RWPE2 (cell line): ENCODE measurements at regions not wholly inside any gene's neighbourhood (a gene's known extent, or its start where the extent isn't known, plus 50 kb on each side); places are given as distances from the start of the nearest gene placed in this dataset.
"Not testable (repeated sequence)": the region's sequence is repeated elsewhere in the genome, so short reads cannot be mapped to it uniquely, and the experiment has no call there.

ENCODE experiments used
- ATAC-seq: fragments of 200-7000 bp; cut with Tn5 transposase; 3 replicates; pipeline ENCODE4 v1.9.1; 2021; ENCODE audit warnings: low read depth
- DNase-seq: peaks from one replicate; pipeline ENCODE4 v3.0.0-alpha.2; 2020; ENCODE audit warnings: low spot score
- H3K27ac ChIP-seq: fragments of 450-650 bp; 2 replicates; pipeline ENCODE4 v1.5.1; 2017; ENCODE audit warnings: mild to moderate bottlenecking; ENCODE audit not compliant: poor library complexity, severe bottlenecking
- H3K27me3 ChIP-seq: fragments of 250-450 bp; sonication (Bioruptor Pico); 2 replicates; pipeline ENCODE4 v1.5.1; 2021; ENCODE audit warnings: mild to moderate bottlenecking, moderate library complexity; ENCODE audit not compliant: insufficient read depth, poor library complexity, severe bottlenecking
- H3K36me3 ChIP-seq: fragments of 250-450 bp; sonication (Bioruptor Pico); 2 replicates; pipeline ENCODE4 v1.5.1; 2020; ENCODE audit warnings: low read depth, mild to moderate bottlenecking, moderate library complexity
- H3K4me1 ChIP-seq: fragments of 250-450 bp; sonication (Bioruptor Pico); 2 replicates; pipeline ENCODE4 v1.5.1; 2021; ENCODE audit warnings: mild to moderate bottlenecking, moderate library complexity; ENCODE audit not compliant: insufficient read depth, poor library complexity, severe bottlenecking
- H3K4me3 ChIP-seq: fragments of 250-450 bp; sonication (Bioruptor Pico); 2 replicates; pipeline ENCODE4 v1.5.1; 2021; ENCODE audit warnings: mild to moderate bottlenecking, moderate library complexity; ENCODE audit not compliant: severe bottlenecking
- H3K9me3 ChIP-seq: fragments of 250-450 bp; sonication (Bioruptor Pico); 2 replicates; pipeline ENCODE4 v1.5.1; 2021; ENCODE audit warnings: mild to moderate bottlenecking, moderate library complexity; ENCODE audit not compliant: severe bottlenecking
- TF ChIP-seq, protein P1 (sequence below): fragments of 450-650 bp; IDR thresholded peaks from one replicate; pipeline ENCODE4 v1.5.1; 2017; ENCODE audit warnings: mild to moderate bottlenecking, moderate library complexity; ENCODE audit not compliant: poor library complexity, severe bottlenecking

GRCh38 chr14:105890474-105891220 is 364.3 kb downstream of the TMEM121 start:
- Histone ChIP-seq H3K4me3 (no peak overlapping the region), H3K36me3 (no peaks in the 10 kb centered on the region), H3K9me3 (peaks cover 2% of the 10 kb centered on the region), H3K27me3 (no peaks in the 10 kb centered on the region), H3K4me1 (no peaks in the 10 kb centered on the region), H3K27ac (no peak overlapping the region)
- ATAC-seq, result no peak
- peak; percentile 58 for DNase-seq
- TF ChIP-seq, protein P1, sequence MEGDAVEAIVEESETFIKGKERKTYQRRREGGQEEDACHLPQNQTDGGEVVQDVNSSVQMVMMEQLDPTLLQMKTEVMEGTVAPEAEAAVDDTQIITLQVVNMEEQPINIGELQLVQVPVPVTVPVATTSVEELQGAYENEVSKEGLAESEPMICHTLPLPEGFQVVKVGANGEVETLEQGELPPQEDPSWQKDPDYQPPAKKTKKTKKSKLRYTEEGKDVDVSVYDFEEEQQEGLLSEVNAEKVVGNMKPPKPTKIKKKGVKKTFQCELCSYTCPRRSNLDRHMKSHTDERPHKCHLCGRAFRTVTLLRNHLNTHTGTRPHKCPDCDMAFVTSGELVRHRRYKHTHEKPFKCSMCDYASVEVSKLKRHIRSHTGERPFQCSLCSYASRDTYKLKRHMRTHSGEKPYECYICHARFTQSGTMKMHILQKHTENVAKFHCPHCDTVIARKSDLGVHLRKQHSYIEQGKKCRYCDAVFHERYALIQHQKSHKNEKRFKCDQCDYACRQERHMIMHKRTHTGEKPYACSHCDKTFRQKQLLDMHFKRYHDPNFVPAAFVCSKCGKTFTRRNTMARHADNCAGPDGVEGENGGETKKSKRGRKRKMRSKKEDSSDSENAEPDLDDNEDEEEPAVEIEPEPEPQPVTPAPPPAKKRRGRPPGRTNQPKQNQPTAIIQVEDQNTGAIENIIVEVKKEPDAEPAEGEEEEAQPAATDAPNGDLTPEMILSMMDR, result no peak

- Histone ChIP-seq H3K4me1 (no peaks in the 10 kb centered on the region), H3K9me3 (peaks cover 2% of the 10 kb centered on the region), H3K27me3 (no peaks in the 10 kb centered on the region), H3K27ac (no peak overlapping the region), H3K36me3 (no peaks in the 10 kb centered on the region), H3K4me3 (no peak overlapping the region)
- TF ChIP-seq, protein P1, result no peak
- ATAC-seq (no peak), DNase-seq (peak; percentile 62)
These were observed 364.8 kb downstream of the TMEM121 start for GRCh38 chr14:105891221-105891602.

- Histone ChIP-seq H3K36me3 (no peaks in the 10 kb centered on the region), H3K9me3 (peaks cover 2% of the 10 kb centered on the region), H3K27ac (no peak overlapping the region), H3K27me3 (no peaks in the 10 kb centered on the region), H3K4me3 (no peak overlapping the region), H3K4me1 (no peaks in the 10 kb centered on the region)
- TF ChIP-seq, protein P1, result no peak
- DNase-seq, result peak; percentile 55
- ATAC-seq, result no peak
These were observed 365.5 kb downstream of the TMEM121 start for GRCh38 chr14:105891631-105892452.

- not testable (repeated sequence) for H3K9me3 ChIP-seq, H3K4me1 ChIP-seq, H3K27me3 ChIP-seq, H3K27ac ChIP-seq, H3K4me3 ChIP-seq, H3K36me3 ChIP-seq, ATAC-seq
- DNase-seq, result peak; percentile 50
These were observed 366.4 kb downstream of the TMEM121 start for GRCh38 chr14:105892453-105893441.

GRCh38 chr14:105893686-105894085 is 367.3 kb downstream of the TMEM121 start:
- not testable (repeated sequence) for H3K27me3 ChIP-seq, H3K36me3 ChIP-seq, H3K9me3 ChIP-seq, H3K27ac ChIP-seq, ATAC-seq, H3K4me1 ChIP-seq, H3K4me3 ChIP-seq
- DNase-seq, result peak; percentile 40
